HG03432 (cell line): ENCODE measurements at regions not wholly inside any gene's neighbourhood (a gene's known extent, or its start where the extent isn't known, plus 50 kb on each side); places are given as distances from the start of the nearest gene placed in this dataset.
"Not testable (repeated sequence)": the region's sequence is repeated elsewhere in the genome, so short reads cannot be mapped to it uniquely, and the experiment has no call there.

ENCODE experiments used
- ATAC-seq: cut with Tn5 transposase; IDR thresholded peaks from one replicate; pipeline ENCODE4 v1.9.1; 2021; ENCODE audit warnings: mild to moderate bottlenecking, moderate library complexity; ENCODE audit not compliant: unreplicated experiment

DNA sequence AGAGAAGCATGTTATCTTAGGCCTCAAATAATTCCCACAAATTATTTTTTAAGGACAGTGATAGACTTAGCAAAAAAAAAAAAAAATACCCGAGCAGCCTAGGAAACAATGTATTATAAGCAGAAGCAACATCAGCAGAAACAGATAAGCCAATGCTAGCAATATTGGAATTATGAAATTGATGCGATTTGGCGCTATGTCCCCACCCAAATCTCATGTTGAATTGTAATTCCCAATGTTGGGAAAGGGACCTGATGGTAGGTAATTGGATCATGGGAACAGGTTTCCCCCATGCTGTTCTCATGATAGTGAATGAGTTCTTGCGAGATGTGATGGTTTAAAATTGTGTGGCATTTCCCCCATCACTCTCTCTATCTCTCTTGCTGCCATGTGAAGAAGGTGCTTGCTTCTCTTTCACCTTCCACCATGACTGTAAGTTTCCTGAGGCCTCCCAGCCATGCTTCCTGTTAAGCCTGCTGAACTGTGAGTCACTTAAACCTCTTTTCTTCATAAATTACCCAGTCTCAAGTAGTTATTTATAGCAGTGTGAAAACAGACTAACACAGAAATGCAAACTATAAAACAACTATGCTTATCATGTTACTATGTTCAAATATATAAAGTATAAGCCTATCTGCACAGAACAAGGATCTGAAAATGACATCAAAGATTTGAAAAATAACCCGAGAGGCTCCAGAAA, 75.6 kb upstream of the HIVEP3 start:
- no peak for ATAC-seq

DNA sequence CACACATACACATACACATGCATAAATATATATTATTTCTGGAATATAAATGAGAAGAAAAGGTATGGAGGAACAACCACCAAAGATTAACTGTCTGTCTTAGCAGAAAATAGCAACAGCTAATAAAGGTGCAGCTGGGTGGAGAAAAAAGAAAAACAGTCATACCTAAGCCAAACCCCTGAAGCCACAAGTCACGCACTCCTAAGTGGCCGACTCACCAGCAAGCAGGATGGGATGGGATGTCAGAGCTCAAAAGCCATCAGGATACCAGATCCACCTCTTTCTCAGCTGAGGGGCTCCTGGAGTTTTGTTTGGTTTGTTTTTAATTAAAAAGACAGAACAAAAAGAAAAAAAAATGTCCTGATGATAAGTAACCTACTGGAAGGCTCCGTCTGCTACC, 64.7 kb upstream of the HIVEP3 start:
- ATAC-seq = no peak

DNA sequence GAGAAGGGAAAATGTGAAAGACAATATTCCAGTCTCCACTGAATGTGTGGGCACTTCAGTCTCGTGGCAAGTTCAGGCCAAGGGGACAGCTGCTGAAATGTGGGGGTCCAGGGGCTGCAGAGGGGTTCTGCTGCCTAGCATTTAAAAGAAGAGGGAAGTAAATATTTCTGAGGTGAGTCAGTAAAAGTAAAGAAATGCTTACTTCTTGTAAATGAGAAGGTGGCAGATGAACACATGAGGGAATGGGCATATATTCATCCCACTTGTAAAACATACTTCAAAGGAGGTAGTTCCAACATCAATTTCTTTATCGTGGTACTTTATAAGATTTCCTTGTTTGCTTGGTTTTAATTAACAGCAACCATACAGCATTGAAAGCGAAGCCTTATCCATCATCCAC, 63.1 kb upstream of the HIVEP3 start:
- no peak for ATAC-seq

DNA sequence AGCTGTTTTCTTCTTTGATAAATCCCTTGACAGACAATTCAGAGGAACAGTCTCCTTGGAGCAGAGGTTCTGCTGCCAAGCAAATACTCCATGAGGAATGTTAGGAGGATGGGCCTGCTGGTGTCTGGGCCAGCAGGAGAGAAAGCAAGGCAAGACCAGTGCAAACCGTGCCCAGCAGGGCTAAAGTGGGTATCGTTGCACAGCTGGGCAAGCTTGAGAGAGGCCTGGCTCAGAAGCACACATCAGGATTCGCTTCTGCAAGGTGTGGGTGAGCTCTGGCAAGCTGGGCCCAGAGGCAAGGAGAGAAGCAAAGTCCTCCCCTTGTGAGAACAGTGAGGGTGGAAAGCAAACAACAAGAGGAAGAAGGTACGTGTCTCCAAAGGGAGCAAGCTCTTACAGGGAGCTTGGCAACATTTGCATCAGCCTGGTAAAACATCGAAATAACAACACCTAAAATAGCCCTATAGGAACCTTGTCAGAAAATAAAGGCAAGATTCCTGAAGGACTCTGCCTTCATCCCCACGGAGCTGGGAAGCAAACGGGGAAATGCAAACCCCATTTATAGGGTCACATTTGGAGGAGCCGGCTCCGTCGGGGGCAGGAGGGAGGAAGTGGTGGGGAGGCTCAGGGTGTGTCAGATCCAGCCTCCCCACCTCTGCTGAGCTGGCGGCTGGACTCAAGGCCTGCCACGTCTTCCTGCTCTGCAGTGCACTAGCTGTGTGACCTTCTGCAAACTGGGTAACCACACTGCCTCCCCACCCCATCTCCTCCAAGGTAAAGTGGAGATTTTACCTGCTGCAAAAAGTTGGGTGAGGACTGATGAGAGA, 62.3 kb upstream of the HIVEP3 start:
- ATAC-seq = no peak

DNA sequence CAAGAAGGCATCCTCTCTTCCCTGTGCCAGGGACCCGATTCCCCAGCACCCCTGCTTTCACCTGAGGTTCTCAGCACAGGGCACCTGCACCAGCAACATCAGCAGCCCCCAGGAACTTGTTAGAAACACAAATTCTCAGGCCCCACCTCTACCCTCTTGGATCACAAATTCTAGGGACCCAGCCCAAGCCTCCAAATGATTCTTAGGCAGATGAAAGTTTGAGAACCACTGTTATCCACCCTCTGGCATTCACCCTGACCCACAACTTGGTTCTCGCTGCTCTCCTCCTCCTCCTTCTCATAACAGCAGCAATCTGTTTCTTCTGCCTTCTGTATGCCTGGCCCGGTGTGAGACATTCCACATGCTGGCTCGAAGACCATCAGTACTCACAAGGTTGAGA, 60.3 kb upstream of the HIVEP3 start:
- ATAC-seq = no peak

DNA sequence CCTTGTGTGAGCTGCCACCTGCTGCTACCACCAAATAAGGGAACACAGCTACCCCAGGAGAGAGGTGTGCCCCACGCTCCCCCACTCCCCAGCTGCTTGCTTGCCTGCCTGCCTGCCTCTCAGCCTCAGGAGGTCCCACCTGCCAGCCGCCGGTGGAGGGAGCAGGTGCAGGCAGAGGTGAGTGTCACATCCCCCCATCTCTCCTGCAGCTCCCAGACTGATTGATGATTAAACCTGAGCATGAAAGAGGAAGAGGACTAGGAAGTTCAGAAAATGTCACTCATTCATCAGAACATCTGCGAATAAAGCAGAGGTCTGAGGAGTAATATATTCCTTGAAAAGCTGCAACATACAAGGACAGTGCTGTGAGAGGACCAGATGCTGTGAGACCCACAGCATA, 58.6 kb upstream of the HIVEP3 start:
- no peak for ATAC-seq

DNA sequence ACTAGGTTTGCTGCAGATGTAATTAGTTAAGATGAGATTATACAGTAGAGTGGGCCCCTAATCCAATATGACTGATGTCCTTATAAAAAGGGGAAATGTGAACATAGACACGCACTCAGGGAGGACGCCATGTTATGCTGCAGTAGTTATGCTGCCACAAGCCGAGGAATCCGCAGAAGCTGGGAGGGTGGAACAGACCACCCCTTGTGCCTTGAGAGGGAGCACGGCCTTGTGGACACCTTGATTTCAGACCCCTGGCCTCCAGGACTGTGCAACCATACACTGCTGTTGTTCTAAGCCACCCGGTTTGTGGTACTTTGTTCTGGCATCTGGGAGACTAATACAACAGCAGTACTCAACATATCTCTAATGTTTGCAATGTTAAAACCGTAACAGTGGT, 57.9 kb upstream of the HIVEP3 start:
- no peak for ATAC-seq

DNA sequence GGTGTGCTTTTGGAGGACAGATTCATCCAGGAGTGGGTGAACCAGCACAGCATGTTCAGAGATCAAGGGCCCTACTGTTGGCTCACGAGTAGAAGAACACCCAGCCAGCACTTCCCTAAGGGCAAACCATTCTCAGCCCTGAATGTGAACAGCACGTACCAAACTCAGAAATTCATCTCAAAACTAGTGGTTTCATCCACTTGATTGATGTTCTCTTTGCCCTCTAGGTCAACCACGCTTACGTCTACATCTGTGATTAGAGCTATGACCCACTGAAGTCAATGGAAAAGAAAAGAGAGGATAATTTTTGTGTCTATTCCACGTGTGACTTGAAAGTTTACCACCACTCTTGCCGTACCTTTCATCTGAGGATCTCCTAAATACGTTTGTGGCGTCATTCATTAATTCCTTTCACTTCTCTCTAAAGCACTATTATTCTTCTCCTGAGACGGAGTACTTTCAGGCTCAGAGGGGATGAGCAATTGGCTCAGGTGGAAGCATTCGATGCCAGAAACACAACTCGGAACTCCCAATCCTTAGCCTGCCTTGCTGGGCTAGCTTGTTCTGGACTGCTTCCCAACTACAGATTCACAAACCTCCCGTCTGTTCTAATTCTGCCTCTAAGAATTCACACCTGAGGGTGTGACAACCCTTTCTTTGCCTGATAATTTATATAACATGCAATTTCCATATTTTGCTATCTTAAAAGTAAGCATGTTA, 57.3 kb upstream of the HIVEP3 start:
- ATAC-seq = no peak

DNA sequence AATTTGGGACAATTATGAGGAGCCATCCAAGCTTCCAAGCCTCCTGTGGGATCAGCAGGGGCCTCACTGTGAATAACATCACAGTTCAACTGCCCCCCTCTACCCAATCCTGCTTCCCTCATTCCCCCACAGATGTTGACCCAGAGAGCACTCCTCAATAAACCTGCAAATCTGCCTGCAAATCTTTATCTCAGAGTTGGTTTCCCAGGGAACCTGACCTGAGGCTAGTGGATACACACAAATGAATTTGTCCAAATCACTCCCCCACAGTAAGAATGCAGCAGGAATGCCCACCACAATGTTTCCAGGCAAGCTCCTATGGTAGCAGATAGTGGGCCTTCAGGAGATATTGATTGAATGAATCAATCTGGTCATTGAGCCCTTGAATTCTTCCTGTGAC, 56.4 kb upstream of the HIVEP3 start:
- ATAC-seq = no peak

DNA sequence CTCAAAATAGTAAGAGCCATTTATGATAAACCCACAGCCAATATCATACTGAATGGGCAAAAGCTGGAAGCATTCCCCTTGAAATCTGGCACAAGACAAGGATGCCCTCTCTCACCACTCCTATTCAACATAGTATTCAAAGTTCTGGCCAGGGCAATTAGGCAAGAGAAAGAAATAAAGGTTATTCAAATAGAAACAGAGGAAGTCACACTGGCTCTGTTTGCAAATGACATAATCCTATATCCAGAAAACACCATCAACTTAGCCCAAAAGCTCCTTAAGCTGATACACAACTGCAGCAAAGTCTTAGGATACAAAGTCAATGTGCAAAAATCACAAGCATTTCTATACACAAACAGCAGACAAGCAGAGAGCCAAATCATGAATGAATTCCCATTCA, 49.8 kb upstream of the HIVEP3 start:
- not testable (repeated sequence) for ATAC-seq
